Right cardiac atrium (tissue), 5 donors: ENCODE measurements at regions not wholly inside any gene's neighbourhood (a gene's known extent, or its start where the extent isn't known, plus 50 kb on each side); places are given as distances from the start of the nearest gene placed in this dataset.
A peak's percentile ranks its signal among the peaks of the same experiment; 100 is the strongest.

Source experiments
- ATAC-seq, 2 donors: fragments of 200-7000 bp; cut with Tn5 transposase; one replicate each; pipeline versions ENCODE4 v1.8.0 to v1.9.1; 2020; ENCODE audit warnings: moderate library complexity in 2 of 2, mild to moderate bottlenecking in 1 of 2
- DNase-seq, 3 donors: peaks; one replicate each; pipeline ENCODE4 v3.0.0-alpha.2; 2020
- H3K27ac ChIP-seq: one replicate; pipeline ENCODE4 v1.5.1; 2013; ENCODE audit warnings: mild to moderate bottlenecking, low read length, control low read depth, moderate library complexity
- H3K27me3 ChIP-seq: one replicate; pipeline ENCODE4 v1.6.1; 2013; ENCODE audit not compliant: control insufficient read depth, insufficient read depth
- H3K4me1 ChIP-seq: one replicate; pipeline ENCODE4 v1.6.1; 2013; ENCODE audit warnings: low read length; ENCODE audit not compliant: control insufficient read depth, insufficient read depth
- H3K4me3 ChIP-seq: one replicate; pipeline ENCODE4 v1.5.1; 2013; ENCODE audit warnings: low read length, control low read depth
- H3K9me3 ChIP-seq: one replicate; pipeline ENCODE4 v1.6.1; 2013; ENCODE audit warnings: low read length; ENCODE audit not compliant: control insufficient read depth
- WGBS: extraction: QIAGEN DNeasy Blood & Tissue Kit; methylation state at CpG from one replicate; pipeline ENCODE4 v1.1.7; 2013; 5-methylcytosine and 5-hydroxymethylcytosine counted together
- intact Hi-C, 4 donors: fragments of 100-400 bp; cut with DNase I; formaldehyde crosslinking; loops; one replicate each; pipeline versions ENCODE4 v1.11.0 to v1.14.0; 2022 to 2023
- donor health status: healthy with polysubstance abuse.
- donor health status: DM: no; HTN: yes; CAD: no.
- donor health status: DM: no; HTN: no; CAD: no.
- donor health status: DM: no; HTN: yes; CAD: no; lungs with severe emphysema.
- donor health status: DM: yes; HTN: yes; CAD: no.

- intact Hi-C loops: no loop called here
- DNase-seq: no peak
- Histone ChIP-seq H3K4me3 (no peak overlapping the region), H3K27ac (no peak overlapping the region), H3K9me3 (no peaks in the 10 kb centered on the region), H3K27me3 (no peaks in the 10 kb centered on the region), H3K4me1 (no peaks in the 10 kb centered on the region)
- 57% methylated on average over 1 of the region's 1 CpG for WGBS
- ATAC-seq: no peak
These were observed 51.5 kb upstream of the GRM3 start for GRCh38 chr7:86592185-86592584.

DNA sequence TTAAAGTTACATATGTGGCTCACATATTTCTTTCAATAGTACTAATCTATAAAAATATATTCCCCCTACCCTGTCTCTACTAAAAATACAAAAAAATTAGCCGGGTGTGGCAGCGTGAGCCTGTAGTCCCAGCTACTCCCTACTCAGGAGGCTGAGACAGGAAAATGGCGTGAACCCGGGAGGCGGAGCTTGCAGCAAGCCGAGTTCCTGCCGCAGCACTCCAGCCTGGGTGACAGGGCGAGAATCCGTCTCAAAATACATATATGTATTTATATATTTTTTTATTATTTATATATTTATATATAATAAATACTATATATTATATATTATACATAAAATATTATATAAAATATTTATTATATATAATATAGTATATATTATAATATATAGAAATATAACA lies 69.7 kb upstream of the GRM3 start:
- no peak overlapping the region for H3K27ac ChIP-seq
- H3K4me3 ChIP-seq: no peak overlapping the region
- intact Hi-C loops: no loop called here
- H3K9me3 ChIP-seq: no peaks in the 10 kb centered on the region
- WGBS: 90% methylated on average over 9 of the region's 9 CpGs
- H3K4me1 ChIP-seq: no peaks in the 10 kb centered on the region
- ATAC-seq (no peak), DNase-seq (no peak)
- no peaks in the 10 kb centered on the region for H3K27me3 ChIP-seq

DNA sequence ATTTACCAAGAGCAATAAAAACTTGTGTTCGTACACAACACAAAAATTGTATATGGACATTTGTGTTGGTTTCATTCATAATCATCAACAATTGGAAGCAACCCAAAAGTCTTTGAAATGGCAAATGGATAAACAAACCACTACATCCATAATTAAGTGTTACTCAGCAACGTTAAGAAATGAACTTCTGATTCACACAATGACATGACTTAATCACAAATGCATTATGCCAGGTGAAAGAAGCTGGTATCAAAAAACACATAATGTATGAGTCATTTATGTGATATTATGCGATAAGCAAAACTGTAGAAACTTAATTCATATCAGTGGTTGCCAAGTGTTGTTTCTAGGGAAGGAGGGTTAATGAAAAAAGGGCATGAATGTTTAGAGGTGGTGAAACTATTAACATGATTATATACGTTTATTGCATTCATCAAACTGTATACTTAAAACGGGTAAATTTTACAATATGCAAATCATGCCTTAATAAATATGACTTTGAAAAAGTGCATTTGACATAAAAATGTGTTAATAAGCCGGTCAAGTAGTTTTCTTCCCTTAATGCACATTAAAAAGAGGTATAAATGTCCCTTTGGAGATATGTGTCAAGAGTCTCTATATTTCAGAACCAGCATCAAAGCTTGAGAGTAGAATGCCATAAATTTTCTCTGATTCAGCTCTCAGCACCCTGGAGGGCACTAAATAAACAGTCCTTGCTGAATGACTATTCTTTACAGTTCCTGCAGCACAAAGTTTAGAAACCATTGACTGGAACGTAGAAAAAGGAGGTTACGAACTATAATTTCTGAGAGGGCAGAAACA lies 84.8 kb upstream of the GRM3 start:
- no peaks in the 10 kb centered on the region for H3K4me1 ChIP-seq
- no peaks in the 10 kb centered on the region for H3K9me3 ChIP-seq
- ATAC-seq: no peak
- intact Hi-C loops: no loop called here
- DNase-seq: no peak
- WGBS: 69% methylated on average over 8 of the region's 8 CpGs
- H3K4me3 ChIP-seq: no peak overlapping the region
- H3K27me3 ChIP-seq: no peaks in the 10 kb centered on the region
- H3K27ac ChIP-seq: no peak overlapping the region

GRCh38 chr7:86534641-86535040 lies 109.1 kb upstream of the GRM3 start:
- no peak for ATAC-seq
- no peaks in the 10 kb centered on the region for H3K4me1 ChIP-seq
- H3K4me3 ChIP-seq: no peak overlapping the region
- H3K9me3 ChIP-seq: no peaks in the 10 kb centered on the region
- peak in 1 of 3 donors; percentile 16 for DNase-seq
- no peaks in the 10 kb centered on the region for H3K27me3 ChIP-seq
- intact Hi-C loops: no loop called here
- no peak overlapping the region for H3K27ac ChIP-seq
- WGBS: 89% methylated on average over 5 of the region's 5 CpGs

- ATAC-seq: no peak
- WGBS: 35% methylated on average over 1 of the region's 1 CpG
- Histone ChIP-seq H3K4me1 (no peaks in the 10 kb centered on the region), H3K4me3 (no peak overlapping the region), H3K27me3 (no peaks in the 10 kb centered on the region), H3K9me3 (no peaks in the 10 kb centered on the region), H3K27ac (no peak overlapping the region)
- intact Hi-C loops: no loop called here
- DNase-seq: no peak
These were observed 139.5 kb upstream of the GRM3 start for GRCh38 chr7:86504229-86504628.

GRCh38 chr7:86499986-86500385 lies 143.7 kb upstream of the GRM3 start:
- no peak overlapping the region for H3K4me3 ChIP-seq
- DNase-seq (no peak), ATAC-seq (no peak)
- no peaks in the 10 kb centered on the region for H3K27me3 ChIP-seq
- WGBS: 91% methylated on average over 1 of the region's 1 CpG
- H3K27ac ChIP-seq: no peak overlapping the region
- no peaks in the 10 kb centered on the region for H3K4me1 ChIP-seq
- intact Hi-C loops: no loop called here
- H3K9me3 ChIP-seq: no peaks in the 10 kb centered on the region

DNA sequence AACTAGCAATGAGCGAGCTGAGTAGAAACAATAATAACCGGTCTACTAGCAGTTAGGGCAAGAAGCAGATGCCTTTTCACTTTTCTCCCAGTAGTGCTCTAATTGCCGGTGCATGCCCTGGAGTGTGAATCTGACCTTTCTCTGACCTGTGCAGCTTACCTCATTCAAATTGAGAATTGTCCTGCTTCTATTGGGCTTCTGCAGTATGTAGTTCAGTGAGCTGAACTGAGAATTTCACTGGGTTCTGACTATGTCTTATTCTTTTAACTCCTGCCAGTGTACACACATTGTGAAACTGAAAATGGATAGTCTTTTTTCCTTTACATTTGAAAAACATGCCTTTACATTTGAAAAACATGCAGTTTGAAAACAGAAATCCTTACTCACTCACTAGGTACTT lies 157.9 kb upstream of the GRM3 start:
- intact Hi-C loops: no loop called here
- H3K4me3 ChIP-seq: no peak overlapping the region
- H3K27ac ChIP-seq: no peak overlapping the region
- ATAC-seq: no peak
- WGBS: 82% methylated on average over 3 of the region's 3 CpGs
- H3K9me3 ChIP-seq: no peaks in the 10 kb centered on the region
- H3K4me1 ChIP-seq: no peaks in the 10 kb centered on the region
- DNase-seq: no peak
- no peaks in the 10 kb centered on the region for H3K27me3 ChIP-seq

DNA sequence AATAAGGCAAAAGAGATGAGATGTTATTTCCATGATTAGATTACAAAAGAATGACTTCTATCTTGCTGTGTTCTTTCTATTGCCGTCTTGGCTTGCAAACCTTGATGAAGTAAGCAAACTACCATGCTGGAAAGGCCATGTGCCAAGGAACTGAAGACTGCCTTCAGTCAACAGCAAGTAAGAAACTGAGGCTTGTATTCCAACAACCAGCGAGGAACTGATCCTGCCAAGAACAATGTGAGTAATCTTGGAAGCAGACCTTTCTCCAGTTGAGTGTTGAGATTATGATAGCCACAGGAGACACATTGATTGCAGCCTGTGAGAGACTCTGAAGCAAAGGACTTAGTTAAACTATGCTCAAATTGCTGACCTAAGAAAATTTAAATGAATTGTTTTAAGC lies 164.6 kb upstream of the GRM3 start:
- ATAC-seq (peak; percentile 70 to 94), DNase-seq (peak in 2 of 3 donors; percentile 10 to 43)
- intact Hi-C loops: no loop called here
- no peak overlapping the region for H3K27ac ChIP-seq
- H3K4me1 ChIP-seq: no peaks in the 10 kb centered on the region
- H3K9me3 ChIP-seq: no peaks in the 10 kb centered on the region
- 44% methylated on average over 2 of the region's 2 CpGs for WGBS
- no peaks in the 10 kb centered on the region for H3K27me3 ChIP-seq
- H3K4me3 ChIP-seq: no peak overlapping the region

GRCh38 chr7:86477343-86477935 lies 166.3 kb upstream of the GRM3 start:
- H3K27ac ChIP-seq: no peak overlapping the region
- peak in 1 of 2 donors; percentile 63 for ATAC-seq
- H3K4me1 ChIP-seq: no peaks in the 10 kb centered on the region
- 52% methylated on average over 2 of the region's 2 CpGs for WGBS
- no peaks in the 10 kb centered on the region for H3K27me3 ChIP-seq
- intact Hi-C loops: no loop called here
- H3K4me3 ChIP-seq: no peak overlapping the region
- no peaks in the 10 kb centered on the region for H3K9me3 ChIP-seq
- DNase-seq: no peak

- no peaks in the 10 kb centered on the region for H3K9me3 ChIP-seq
- intact Hi-C loops: no loop called here
These were observed 172.9 kb upstream of the GRM3 start for GRCh38 chr7:86470763-86471162.

GRCh38 chr7:86469680-86470295 lies 173.9 kb upstream of the GRM3 start:
- no peak overlapping the region for H3K27ac ChIP-seq
- H3K4me1 ChIP-seq: no peaks in the 10 kb centered on the region
- peak; percentile 18 to 64 (median 35) for DNase-seq
- intact Hi-C loops: loop anchor here in 3 of 4 donors (5.0 to 10.0 kb wide), 2 partner anchors 575 to 582 kb away; no protein-coding TSS in a partner anchor
- H3K27me3 ChIP-seq: no peaks in the 10 kb centered on the region
- H3K9me3 ChIP-seq: no peaks in the 10 kb centered on the region
- H3K4me3 ChIP-seq: no peak overlapping the region
- peak; percentile 45 to 67 for ATAC-seq
- 48% methylated on average over 9 of the region's 9 CpGs for WGBS

More at GRCh38 chr7:86470763-86471162, 172.9 kb upstream of the GRM3 start:
- Histone ChIP-seq H3K4me1 (no peaks in the 10 kb centered on the region), H3K4me3 (no peak overlapping the region), H3K27ac (no peak overlapping the region), H3K27me3 (no peaks in the 10 kb centered on the region)
- DNase-seq (no peak), ATAC-seq (no peak)
- WGBS: 81% methylated on average over 1 of the region's 1 CpG
